PC-9 (cell line): ENCODE measurements at regions not wholly inside any gene's neighbourhood (a gene's known extent, or its start where the extent isn't known, plus 50 kb on each side); places are given as distances from the start of the nearest gene placed in this dataset.

Source experiments
- BruUV-seq: library from RNA; stranded (reverse); fragments of 400-500 nt; replicated peaks from 2 replicates; lab custom pipeline; 2021; lab: Mats Ljungman, UMichigan
- CTCF ChIA-PET: fragments of 300-600 bp; sonication (Branson Sonifier 250); formaldehyde crosslinking; loops from one replicate; lab custom pipeline; 2022; ENCODE audit warnings: antibody characterized with exemption; lab: Charles Lee
- POLR2A ChIA-PET: fragments of 300-600 bp; sonication (Branson Sonifier 250); formaldehyde crosslinking; loops from one replicate; lab custom pipeline; 2022; ENCODE audit warnings: antibody characterized with exemption; ENCODE audit not compliant: unreplicated experiment; lab: Charles Lee
- DNase-seq, 2 experiments: peaks; one replicate each; pipeline versions ENCODE4 v3.0.0 to v3.0.0-alpha.2; 2015 to 2022; ENCODE audit warnings: mixed read lengths in 1 of 2
- H2AFZ ChIP-seq: fragments of 200-600 bp; sonication (generic); 2 replicates; pipeline ENCODE4 v1.8.1; 2017; ENCODE audit warnings: antibody characterized with exemption
- H3F3A ChIP-seq: fragments of 200-600 bp; sonication (generic); 2 replicates; pipeline ENCODE4 v1.8.1; 2017; ENCODE audit warnings: antibody characterized with exemption, mild to moderate bottlenecking, low read depth; ENCODE audit not compliant: insufficient read depth
- H3K27ac ChIP-seq: fragments of 200-600 bp; sonication (generic); 2 replicates; pipeline ENCODE4 v1.6.1; 2016; ENCODE audit warnings: mixed run types
- H3K27me3 ChIP-seq: fragments of 200-600 bp; sonication (generic); 2 replicates; pipeline ENCODE4 v1.6.1; 2016; ENCODE audit warnings: low read depth, mixed run types; ENCODE audit not compliant: insufficient read depth
- H3K36me3 ChIP-seq: fragments of 200-600 bp; sonication (generic); 2 replicates; pipeline ENCODE4 v1.6.1; 2016; ENCODE audit warnings: low read depth, mixed run types
- H3K4me1 ChIP-seq: fragments of 200-600 bp; sonication (generic); replicated peaks from 2 replicates; pipeline ENCODE4 v1.6.1; 2016; ENCODE audit warnings: mixed run types; ENCODE audit not compliant: insufficient read depth
- H3K4me2 ChIP-seq: fragments of 200-600 bp; sonication (generic); 2 replicates; pipeline ENCODE4 v1.6.1; 2017; ENCODE audit warnings: mixed run types
- H3K4me3 ChIP-seq: fragments of 200-600 bp; sonication (generic); 2 replicates; pipeline ENCODE4 v1.6.1; 2016; ENCODE audit warnings: mixed run types
- H3K79me2 ChIP-seq: fragments of 200-600 bp; sonication (generic); 2 replicates; pipeline ENCODE4 v1.6.1; 2017; ENCODE audit warnings: low read depth, mixed run types
- H3K9me2 ChIP-seq: fragments of 200-600 bp; sonication (generic); 2 replicates; pipeline ENCODE4 v1.8.1; 2017; ENCODE audit warnings: mild to moderate bottlenecking; ENCODE audit not compliant: insufficient read depth
- H3K9me3 ChIP-seq: fragments of 200-600 bp; sonication (generic); 2 replicates; pipeline ENCODE4 v1.8.1; 2016; ENCODE audit warnings: low read depth; ENCODE audit not compliant: insufficient read depth
- H4K20me1 ChIP-seq: fragments of 200-600 bp; sonication (generic); 2 replicates; pipeline ENCODE4 v1.8.1; 2017; ENCODE audit not compliant: insufficient read depth
- EZH2 ChIP-seq: fragments of 200-600 bp; sonication (generic); IDR thresholded peaks from 2 replicates; pipeline ENCODE4 v1.8.0; 2017; ENCODE audit warnings: antibody characterized with exemption, low read depth
- intact Hi-C: fragments of 100-400 bp; cut with micrococcal nuclease; formaldehyde crosslinking; loops from one replicate; pipeline ENCODE4 v1.10.0; 2022; ENCODE audit not compliant: unreplicated experiment
- TF ChIP-seq, protein P1 (sequence below): fragments of 200-600 bp; sonication (generic); conservative IDR thresholded peaks from 2 replicates; pipeline ENCODE4 v1.6.1; 2017; ENCODE audit warnings: mixed run types, antibody characterized with exemption, mild to moderate bottlenecking, moderate library complexity

DNA sequence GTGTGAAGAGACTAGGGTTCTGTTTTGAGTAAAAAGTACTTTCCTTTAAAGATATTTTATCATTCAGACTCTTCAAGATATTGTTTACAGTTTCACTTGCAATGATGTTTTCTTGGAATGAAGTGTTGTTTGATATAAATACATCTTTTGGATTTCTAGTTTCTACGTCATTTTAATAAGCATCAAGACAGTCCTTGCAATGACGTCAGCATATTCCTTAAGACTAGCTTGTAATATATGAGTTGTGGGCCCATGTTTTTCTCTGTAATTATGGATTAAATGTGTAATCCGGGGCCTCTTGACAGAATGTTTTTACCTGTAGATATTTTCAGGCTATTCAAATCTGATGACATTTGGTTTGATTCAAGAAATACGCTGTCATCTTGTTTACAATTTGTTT, 66.1 kb downstream of the RBMX2 start:
- Histone ChIP-seq H3F3A (no peaks in the 10 kb centered on the region), H4K20me1 (no peaks in the 10 kb centered on the region), H3K27ac (no peak overlapping the region), H3K27me3 (peaks cover 35% of the 10 kb centered on the region), H3K36me3 (no peaks in the 10 kb centered on the region), H3K4me3 (no peak overlapping the region), H3K4me2 (no peak overlapping the region), H3K9me2 (no peaks in the 10 kb centered on the region), H3K79me2 (no peaks in the 10 kb centered on the region), H3K9me3 (no peaks in the 10 kb centered on the region), H2AFZ (no peak overlapping the region), H3K4me1 (no peaks in the 10 kb centered on the region)
- no peak for TF ChIP-seq EZH2
- TF ChIP-seq, protein P1, sequence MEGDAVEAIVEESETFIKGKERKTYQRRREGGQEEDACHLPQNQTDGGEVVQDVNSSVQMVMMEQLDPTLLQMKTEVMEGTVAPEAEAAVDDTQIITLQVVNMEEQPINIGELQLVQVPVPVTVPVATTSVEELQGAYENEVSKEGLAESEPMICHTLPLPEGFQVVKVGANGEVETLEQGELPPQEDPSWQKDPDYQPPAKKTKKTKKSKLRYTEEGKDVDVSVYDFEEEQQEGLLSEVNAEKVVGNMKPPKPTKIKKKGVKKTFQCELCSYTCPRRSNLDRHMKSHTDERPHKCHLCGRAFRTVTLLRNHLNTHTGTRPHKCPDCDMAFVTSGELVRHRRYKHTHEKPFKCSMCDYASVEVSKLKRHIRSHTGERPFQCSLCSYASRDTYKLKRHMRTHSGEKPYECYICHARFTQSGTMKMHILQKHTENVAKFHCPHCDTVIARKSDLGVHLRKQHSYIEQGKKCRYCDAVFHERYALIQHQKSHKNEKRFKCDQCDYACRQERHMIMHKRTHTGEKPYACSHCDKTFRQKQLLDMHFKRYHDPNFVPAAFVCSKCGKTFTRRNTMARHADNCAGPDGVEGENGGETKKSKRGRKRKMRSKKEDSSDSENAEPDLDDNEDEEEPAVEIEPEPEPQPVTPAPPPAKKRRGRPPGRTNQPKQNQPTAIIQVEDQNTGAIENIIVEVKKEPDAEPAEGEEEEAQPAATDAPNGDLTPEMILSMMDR: no peak
- no peak for DNase-seq
- BruUV-seq: no TSS peak
- intact Hi-C loops: no loop called here
- ChIA-PET POLR2A (no interaction called here), CTCF (no interaction called here)

DNA sequence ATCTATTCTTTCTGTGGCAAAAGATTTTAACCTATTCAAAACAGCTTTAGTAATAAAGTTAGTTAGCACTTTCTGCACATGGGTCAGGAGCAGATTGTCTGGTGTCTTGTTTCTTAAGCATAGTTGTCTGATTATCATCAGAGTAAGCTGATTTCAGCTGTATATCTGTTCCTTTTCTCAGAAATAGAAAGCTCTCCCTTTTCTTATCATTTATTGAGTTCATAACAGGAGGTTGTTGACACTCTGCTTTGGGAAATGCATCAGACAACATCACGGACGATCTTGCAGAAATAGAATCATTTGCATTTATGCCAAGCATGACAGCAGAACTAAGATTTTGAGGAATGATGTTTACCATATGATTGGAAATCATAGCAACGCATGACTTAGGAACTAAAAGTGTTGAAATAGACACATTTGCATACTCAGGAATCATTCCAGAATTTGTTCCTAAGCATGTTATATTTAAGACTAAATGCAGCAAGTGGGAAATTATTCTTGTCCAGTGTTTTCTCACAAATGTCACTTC, 66.7 kb downstream of the RBMX2 start:
- no peak overlapping the region for H3K4me3 ChIP-seq
- H3K79me2 ChIP-seq: no peaks in the 10 kb centered on the region
- no peaks in the 10 kb centered on the region for H3K9me3 ChIP-seq
- no peak for TF ChIP-seq EZH2
- TF ChIP-seq, protein P1: no peak
- H3K27ac ChIP-seq: no peak overlapping the region
- ChIA-PET CTCF (no interaction called here), POLR2A (no interaction called here)
- BruUV-seq: no TSS peak
- H3K4me2 ChIP-seq: no peak overlapping the region
- no peak for DNase-seq
- H3K9me2 ChIP-seq: no peaks in the 10 kb centered on the region
- no peaks in the 10 kb centered on the region for H3K36me3 ChIP-seq
- H3K27me3 ChIP-seq: peaks cover 39% of the 10 kb centered on the region
- no peak overlapping the region for H2AFZ ChIP-seq
- H4K20me1 ChIP-seq: no peaks in the 10 kb centered on the region
- intact Hi-C loops: no loop called here
- no peaks in the 10 kb centered on the region for H3K4me1 ChIP-seq
- no peaks in the 10 kb centered on the region for H3F3A ChIP-seq

DNA sequence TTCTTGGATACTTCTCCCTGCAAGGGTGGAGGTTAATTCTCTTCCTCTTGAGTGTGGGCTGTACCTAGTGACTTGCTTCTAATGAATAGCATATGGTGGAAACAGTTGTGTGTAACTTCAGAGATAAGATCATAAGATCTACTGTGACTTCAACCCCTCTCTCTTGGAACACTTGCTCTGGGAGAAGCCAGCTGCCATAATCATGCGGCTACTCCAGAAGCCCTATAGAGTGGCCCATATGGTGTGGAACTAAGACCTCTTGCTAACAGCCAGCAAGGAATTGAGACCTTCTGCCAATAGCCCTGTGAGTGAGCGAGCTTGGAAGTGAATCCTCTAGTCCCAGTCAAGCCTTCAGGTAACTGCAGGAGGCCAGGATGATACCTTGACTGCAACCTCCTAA, 81.1 kb downstream of the RBMX2 start:
- ChIA-PET CTCF (no interaction called here), POLR2A (no interaction called here)
- H3K36me3 ChIP-seq: no peaks in the 10 kb centered on the region
- H3K4me2 ChIP-seq: no peak overlapping the region
- no peaks in the 10 kb centered on the region for H3F3A ChIP-seq
- no peaks in the 10 kb centered on the region for H4K20me1 ChIP-seq
- H3K79me2 ChIP-seq: no peaks in the 10 kb centered on the region
- no peak for TF ChIP-seq EZH2
- TF ChIP-seq, protein P1: no peak
- BruUV-seq: no TSS peak
- H3K4me3 ChIP-seq: no peak overlapping the region
- no peaks in the 10 kb centered on the region for H3K9me2 ChIP-seq
- no peak overlapping the region for H3K27ac ChIP-seq
- no peaks in the 10 kb centered on the region for H3K4me1 ChIP-seq
- H3K9me3 ChIP-seq: no peaks in the 10 kb centered on the region
- intact Hi-C loops: no loop called here
- H2AFZ ChIP-seq: no peak overlapping the region
- peaks cover 28% of the 10 kb centered on the region for H3K27me3 ChIP-seq
- no peak for DNase-seq
